HG03565 (cell line): ENCODE measurements at regions not wholly inside any gene's neighbourhood (a gene's known extent, or its start where the extent isn't known, plus 50 kb on each side); places are given as distances from the start of the nearest gene placed in this dataset.
"Not testable (repeated sequence)": the region's sequence is repeated elsewhere in the genome, so short reads cannot be mapped to it uniquely, and the experiment has no call there.

Experiments used
- ATAC-seq: cut with Tn5 transposase; IDR thresholded peaks from one replicate; pipeline ENCODE4 v1.9.1; 2021; ENCODE audit warnings: mild to moderate bottlenecking, moderate library complexity; ENCODE audit not compliant: unreplicated experiment

DNA sequence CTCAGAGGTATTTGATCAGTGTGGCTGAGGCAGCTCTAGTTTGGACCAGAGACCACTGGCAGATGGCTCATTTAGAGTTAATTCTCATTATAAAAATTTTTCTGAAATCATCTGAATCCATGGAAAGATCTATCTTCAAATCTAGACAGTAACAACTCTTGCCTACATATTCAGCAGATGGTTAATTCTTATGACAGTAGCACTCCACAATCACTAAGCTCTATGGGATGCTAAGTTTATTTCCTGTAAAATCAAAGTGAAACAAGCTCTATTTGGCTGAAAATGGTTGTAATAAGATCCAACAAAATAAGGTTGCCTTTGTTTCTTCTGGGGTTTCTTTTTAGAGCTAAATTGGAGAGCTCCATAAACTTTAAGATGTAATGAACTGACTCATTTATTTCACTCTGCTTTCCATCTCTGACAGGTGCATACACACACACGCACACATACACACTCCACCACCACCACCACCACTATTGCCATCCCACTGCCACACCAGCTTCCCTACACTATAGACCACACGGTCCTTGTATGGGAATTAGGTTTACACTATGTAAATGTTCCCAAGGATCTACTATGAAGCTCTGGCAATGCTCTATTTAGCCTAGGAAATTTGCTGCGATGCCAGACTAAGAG, 293.1 kb downstream of the RPAP3 start:
- no peak for ATAC-seq

- no peak for ATAC-seq
Measured at GRCh38 chr12:47411966-47412365, 293.9 kb downstream of the RPAP3 start.

DNA sequence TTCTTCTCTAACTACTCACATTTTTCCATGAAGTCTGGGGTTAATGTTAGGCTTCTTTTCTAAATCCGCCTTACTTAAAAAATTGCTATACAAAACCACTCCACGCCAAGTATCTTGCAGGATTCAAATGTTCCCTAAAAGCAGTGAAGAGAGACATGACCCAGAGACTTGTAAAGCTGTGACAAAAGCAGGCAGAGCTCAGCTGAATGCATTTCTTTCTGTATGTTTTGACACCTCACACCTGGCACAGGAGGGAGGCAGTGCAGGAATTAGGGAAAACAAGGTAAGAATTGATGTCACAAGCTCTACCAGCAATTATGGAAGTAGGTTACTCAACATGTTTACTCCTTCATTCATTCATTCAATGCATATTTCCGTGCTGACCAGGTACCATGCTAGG, 295.0 kb downstream of the RPAP3 start:
- no peak for ATAC-seq

GRCh38 chr12:47410383-47410782, 295.4 kb downstream of the RPAP3 start:
- ATAC-seq, result no peak

GRCh38 chr12:47409310-47409987, 296.4 kb downstream of the RPAP3 start:
- no peak for ATAC-seq

DNA sequence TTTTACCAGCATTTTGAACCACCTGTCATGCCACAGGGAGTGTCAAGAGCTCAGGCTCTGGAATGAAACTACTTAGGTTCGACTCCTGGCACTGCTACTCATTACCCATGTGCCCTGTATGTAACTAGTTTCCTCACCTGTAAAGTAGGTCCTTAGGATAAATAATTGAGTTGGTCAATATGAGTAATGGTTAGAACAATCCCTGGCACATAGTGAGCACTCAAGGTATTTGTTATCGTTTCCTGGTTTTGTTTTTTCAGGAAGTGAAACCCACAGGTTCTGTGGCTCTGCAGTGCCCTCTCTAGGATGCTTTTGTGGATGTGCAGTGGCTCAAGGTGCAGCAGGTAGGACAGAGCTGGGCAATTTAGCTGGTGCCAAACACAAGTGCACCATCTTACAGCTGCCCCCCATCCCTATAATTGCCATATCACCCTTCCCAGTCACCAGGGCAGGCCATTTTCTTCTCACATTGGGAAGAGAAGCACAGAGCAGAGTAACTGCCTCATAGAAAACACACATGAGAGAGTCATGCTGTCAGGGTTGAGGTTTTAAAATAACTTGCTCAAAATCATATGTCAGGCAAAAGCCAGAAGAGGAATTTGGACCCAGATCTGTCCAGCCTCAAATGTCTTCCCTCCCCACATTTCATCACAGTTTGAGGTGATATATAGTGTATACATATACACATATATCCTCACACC, 297.5 kb downstream of the RPAP3 start:
- ATAC-seq, result peak; percentile 91

GRCh38 chr12:47407463-47408129, 298.2 kb downstream of the RPAP3 start:
- no peak for ATAC-seq

GRCh38 chr12:47403681-47404080, 302.1 kb downstream of the RPAP3 start:
- ATAC-seq, result no peak

GRCh38 chr12:47401196-47401595, 304.6 kb downstream of the RPAP3 start:
- not testable (repeated sequence) for ATAC-seq

DNA sequence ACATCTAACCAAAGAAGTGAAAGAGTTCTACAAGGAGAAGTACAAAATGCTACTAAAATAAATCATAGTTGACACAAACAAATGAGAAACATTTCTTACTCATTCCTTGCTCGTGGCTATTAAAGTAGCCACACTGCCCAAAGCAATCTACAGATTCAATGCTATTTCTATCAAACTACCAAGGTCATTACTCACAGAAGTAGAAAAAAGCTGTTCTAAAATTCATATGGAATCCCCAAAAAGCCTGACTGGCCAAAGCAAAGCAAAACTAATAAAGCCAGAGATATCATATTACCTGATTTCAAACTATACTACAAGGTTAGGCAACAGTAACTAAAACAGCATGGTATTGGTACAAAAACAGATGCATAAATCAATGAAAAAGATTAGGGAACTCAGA, 305.6 kb downstream of the RPAP3 start:
- no peak for ATAC-seq

DNA sequence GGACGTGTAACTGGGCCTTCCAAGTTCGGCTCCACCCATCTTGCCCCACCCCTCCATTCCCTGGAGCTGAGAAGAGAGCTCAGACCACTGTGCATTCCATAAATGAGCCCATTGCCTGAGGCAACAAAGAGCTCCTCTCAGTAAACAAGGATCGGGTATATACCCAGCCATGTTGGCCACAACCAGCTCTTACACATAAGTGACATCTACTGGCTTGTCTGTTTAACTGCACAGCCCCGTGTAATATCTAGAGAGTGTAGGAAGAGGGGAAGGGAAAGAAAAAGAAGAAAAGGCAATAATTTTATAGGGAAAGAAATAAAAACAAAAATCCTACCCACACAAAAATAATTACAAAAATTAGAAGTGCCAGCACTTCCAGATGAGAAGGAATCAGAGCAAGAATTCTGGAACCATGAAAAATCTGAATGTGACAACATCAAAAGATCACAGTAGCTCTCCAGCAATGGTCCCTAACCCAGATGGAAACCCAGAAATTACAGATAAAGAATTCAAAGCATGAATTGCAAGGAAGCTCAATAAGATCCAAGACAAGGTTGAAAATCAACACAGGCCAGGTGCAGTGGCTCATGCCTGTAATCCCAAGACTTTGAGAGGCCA, 308.1 kb downstream of the RPAP3 start:
- ATAC-seq, result peak; percentile 69

- ATAC-seq, result no peak
Measured at GRCh38 chr12:47396902-47397663, 308.7 kb downstream of the RPAP3 start.

DNA sequence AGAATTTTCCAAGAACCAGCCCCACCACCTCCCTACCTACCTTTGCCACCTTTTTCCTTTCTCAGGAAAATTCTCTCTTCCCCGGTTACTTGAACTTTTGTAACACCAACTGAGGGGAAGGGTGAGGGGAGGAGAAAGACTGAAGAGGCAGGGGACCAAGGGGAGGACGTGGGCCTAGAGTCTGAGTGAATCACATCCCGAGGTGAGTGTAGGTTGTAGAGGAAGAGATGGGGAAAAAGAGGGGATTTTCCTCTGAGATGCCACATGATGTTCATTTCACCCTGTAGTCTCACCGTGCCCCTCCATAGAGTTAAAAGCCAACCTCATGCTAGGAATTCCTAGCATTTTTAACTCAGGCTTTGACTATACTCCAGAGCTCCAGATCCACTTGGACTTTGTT, 311.8 kb downstream of the RPAP3 start:
- no peak for ATAC-seq

DNA sequence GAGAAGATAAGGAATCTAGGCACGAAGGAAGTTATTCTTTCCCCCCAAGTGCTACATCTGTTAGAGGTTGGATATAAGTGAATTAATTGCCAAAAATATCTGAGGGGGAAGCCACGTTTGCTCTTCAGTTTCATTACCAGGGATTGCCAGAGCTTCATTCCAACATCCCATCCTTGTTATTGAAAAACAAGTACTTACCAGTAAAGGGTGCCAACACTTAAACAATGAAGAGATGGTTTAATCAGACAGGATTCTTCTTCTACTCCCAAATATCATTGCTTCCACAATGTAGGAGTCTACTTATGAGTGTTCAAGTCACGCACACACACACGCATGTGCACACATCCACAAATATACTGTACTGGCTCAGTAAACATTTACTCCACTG, 312.4 kb downstream of the RPAP3 start:
- no peak for ATAC-seq

DNA sequence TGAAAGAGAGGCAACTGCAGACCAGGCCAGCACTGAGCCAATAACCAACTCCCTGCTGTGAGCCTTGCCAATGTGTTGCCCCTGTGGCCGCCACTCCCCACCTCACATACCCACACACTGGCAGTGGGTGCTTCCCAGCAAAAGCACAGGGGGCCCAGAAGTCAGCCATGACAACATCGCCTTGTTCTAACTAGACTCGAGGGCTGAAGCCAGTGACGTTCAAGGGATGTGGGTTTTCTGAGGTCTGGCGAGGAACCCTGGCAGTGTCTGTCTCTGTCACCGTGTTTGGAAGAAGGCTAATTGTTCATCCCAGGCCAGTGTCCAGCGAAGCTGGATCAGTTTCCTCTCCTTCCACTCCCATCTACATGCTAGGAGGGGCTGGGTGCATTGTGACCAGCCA, 311.8 kb upstream of the AMIGO2 start:
- ATAC-seq, result no peak

- ATAC-seq, result no peak
Measured at GRCh38 chr12:47388712-47389111, 309.0 kb upstream of the AMIGO2 start.

- ATAC-seq, result no peak
Measured at GRCh38 chr12:47387994-47388393, 308.2 kb upstream of the AMIGO2 start.

DNA sequence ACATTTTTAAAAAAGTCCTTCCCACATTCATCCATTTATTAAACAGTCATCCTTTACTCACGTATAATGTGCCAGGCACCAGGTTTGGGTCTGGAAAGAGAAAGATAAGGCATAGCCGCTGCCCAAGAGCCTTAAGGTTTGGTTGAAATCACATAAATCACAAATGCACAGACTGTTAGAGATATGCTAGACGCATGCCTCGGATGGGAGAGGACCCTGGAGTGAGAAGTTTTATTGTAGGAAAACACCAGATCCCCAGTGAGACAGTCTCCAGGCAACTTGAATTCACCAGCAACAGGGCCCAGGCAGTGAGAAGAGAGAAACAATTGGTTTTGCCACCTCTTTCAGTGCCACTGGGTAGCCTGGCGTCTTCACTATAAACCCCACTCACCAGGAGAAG, 305.9 kb upstream of the AMIGO2 start:
- no peak for ATAC-seq

- no peak for ATAC-seq
Measured at GRCh38 chr12:47383942-47384341, 304.2 kb upstream of the AMIGO2 start.

- no peak for ATAC-seq
Measured at GRCh38 chr12:47382305-47382704, 302.5 kb upstream of the AMIGO2 start.

GRCh38 chr12:47378907-47379306, 299.1 kb upstream of the AMIGO2 start:
- no peak for ATAC-seq
